Uterus (tissue), 2 donors: ENCODE measurements at regions not wholly inside any gene's neighbourhood (a gene's known extent, or its start where the extent isn't known, plus 50 kb on each side); places are given as distances from the start of the nearest gene placed in this dataset.

Experiments
- CTCF ChIP-seq, 4 experiments: fragments of 200-600 bp in 2 of 4; fragments of 450-650 bp in 2 of 4; sonication (generic) in 2 of 4; IDR thresholded peaks; one replicate each; pipeline ENCODE4 v1.5.1; 2016 to 2019; ENCODE audit warnings: antibody characterized with exemption in 4 of 4, mild to moderate bottlenecking in 2 of 4, moderate library complexity in 1 of 4
- POLR2A ChIP-seq, 2 donors: fragments of 450-650 bp; IDR thresholded peaks; one replicate each; pipeline ENCODE4 v1.6.1; 2016; ENCODE audit warnings: antibody characterized with exemption in 2 of 2, mild to moderate bottlenecking in 1 of 2, moderate library complexity in 1 of 2

GRCh38 chr2:236861944-236862343 lies 223.7 kb upstream of the COPS8 start:
- no peak for TF ChIP-seq CTCF (IDR thresholded peaks at IDR 0.05)
- TF ChIP-seq POLR2A (IDR thresholded peaks at IDR 0.05): no peak
